ENCODE measurements at regions not wholly inside any gene's neighbourhood (a gene's known extent, or its start where the extent isn't known, plus 50 kb on each side); places are given as distances from the start of the nearest gene placed in this dataset.

- TF ChIP-seq POLR2AphosphoS5 (IDR thresholded peaks at IDR 0.05; ENCODE audit: borderline replicate concordance, low read depth, low read length), result no peak
- TF ChIP-seq EZH2 (IDR thresholded peaks at IDR 0.05), result no peak
Observed at GRCh38 chr13:103161476-103161875, 95.3 kb upstream of the SLC10A2 start.

Measured in SK-N-MC (cell line).